Keratinocyte (primary cell): ENCODE measurements at regions not wholly inside any gene's neighbourhood (a gene's known extent, or its start where the extent isn't known, plus 50 kb on each side); places are given as distances from the start of the nearest gene placed in this dataset.

Experiments used
- DNase-seq: peaks from one replicate; pipeline ENCODE4 v3.0.0-alpha.2; 2011; ENCODE audit warnings: low read depth, missing footprints, low spot score
- FAIRE-seq: peaks from 2 replicates; lab custom pipeline; 2011; peaks lifted over from hg19 to GRCh38; lab: Jason Lieb, UNC
- H2AFZ ChIP-seq: 2 replicates; pipeline ENCODE4 v1.6.0; 2012; ENCODE audit warnings: low read length, control low read depth, inconsistent platforms; ENCODE audit not compliant: control insufficient read depth
- H3K27ac ChIP-seq: 2 replicates; pipeline ENCODE4 v1.5.1; 2011; ENCODE audit warnings: low read length; ENCODE audit not compliant: control insufficient read depth, insufficient read depth
- H3K27me3 ChIP-seq: 3 replicates; pipeline ENCODE4 v1.6.0; 2011; ENCODE audit warnings: low read length; ENCODE audit not compliant: control insufficient read depth, insufficient read depth; ENCODE audit errors: extremely low read depth
- H3K36me3 ChIP-seq, 2 experiments: 2 replicates in 1 of 2; 3 replicates in 1 of 2; pipeline ENCODE4 v1.5.1; 2011; ENCODE audit warnings: low read length in 2 of 2, mild to moderate bottlenecking in 1 of 2; ENCODE audit not compliant: control insufficient read depth in 2 of 2, insufficient read depth in 2 of 2; ENCODE audit errors: extremely low read depth in 1 of 2
- H3K4me1 ChIP-seq: 3 replicates; pipeline ENCODE4 v1.5.1; 2011; ENCODE audit warnings: low read length; ENCODE audit not compliant: control insufficient read depth, insufficient read depth; ENCODE audit errors: extremely low read depth
- H3K4me2 ChIP-seq: 3 replicates; pipeline ENCODE4 v1.6.0; 2011; ENCODE audit warnings: low read depth, low read length; ENCODE audit not compliant: control insufficient read depth, insufficient read depth; ENCODE audit errors: extremely low read depth
- H3K4me3 ChIP-seq, 3 experiments: fragments of 200-600 bp in 1 of 3; sonication (generic) in 1 of 3; 2 replicates in 2 of 3; 3 replicates in 1 of 3; pipeline ENCODE4 v1.5.1; 2011 to 2016; ENCODE audit warnings: low read length in 3 of 3, mild to moderate bottlenecking in 3 of 3, control low read depth in 2 of 3, inconsistent platforms in 1 of 3, low read depth in 1 of 3, mixed read lengths in 1 of 3, mixed run types in 1 of 3, moderate library complexity in 1 of 3; ENCODE audit not compliant: control insufficient read depth in 2 of 3, insufficient read depth in 2 of 3; ENCODE audit errors: extremely low read depth in 1 of 3
- H3K79me2 ChIP-seq: 2 replicates; pipeline ENCODE4 v1.6.0; 2012; ENCODE audit warnings: low read length; ENCODE audit not compliant: control insufficient read depth, insufficient read depth
- H3K9ac ChIP-seq: 3 replicates; pipeline ENCODE4 v1.6.0; 2011; ENCODE audit warnings: low read length; ENCODE audit not compliant: control insufficient read depth, insufficient read depth; ENCODE audit errors: extremely low read depth
- H3K9me1 ChIP-seq: 3 replicates; pipeline ENCODE4 v1.6.0; 2011; ENCODE audit warnings: low read length; ENCODE audit not compliant: control insufficient read depth, insufficient read depth; ENCODE audit errors: extremely low read depth
- H3K9me3 ChIP-seq: 2 replicates; pipeline ENCODE4 v1.5.1; 2012; ENCODE audit warnings: low read depth, low read length; ENCODE audit not compliant: control insufficient read depth
- H4K20me1 ChIP-seq: 3 replicates; pipeline ENCODE4 v1.6.0; 2011; ENCODE audit warnings: low read length; ENCODE audit not compliant: control insufficient read depth, insufficient read depth; ENCODE audit errors: extremely low read depth
- CTCF ChIP-seq, 3 experiments: IDR thresholded peaks in 1 of 3; conservative IDR thresholded peaks in 1 of 3; optimal IDR thresholded peaks in 1 of 3; 2 replicates in 2 of 3; 3 replicates in 1 of 3; pipeline versions ENCODE3 to v1.5.1; 2011; ENCODE audit warnings: low read length in 3 of 3, mild to moderate bottlenecking in 3 of 3, moderate library complexity in 2 of 3, control low read depth in 1 of 3, inconsistent platforms in 1 of 3; ENCODE audit not compliant: insufficient read depth in 2 of 3; ENCODE audit errors: extremely low read depth in 1 of 3
- EZH2 ChIP-seq: IDR thresholded peaks from one replicate; pipeline ENCODE4 v1.6.1; 2012; ENCODE audit warnings: inconsistent platforms, mild to moderate bottlenecking, low read length, moderate library complexity
- dilution Hi-C: fragments of 300-500 bp; cut with MboI; formaldehyde crosslinking; loops from one replicate; pipeline ENCODE4 v1.7.0; 2020; ENCODE audit warnings: low sequenced_read_pairs; ENCODE audit not compliant: extremely low pct_ligation_motif_present

- no peak for TF ChIP-seq CTCF (optimal IDR thresholded peaks at IDR 0.05 in 1 of 3, IDR thresholded peaks at IDR 0.05 in 1 of 3, conservative IDR thresholded peaks at IDR 0.05 in 1 of 3; ENCODE audit: extremely low read depth in 1 of 3, insufficient read depth in 2 of 3, low read length in 3 of 3)
- TF ChIP-seq EZH2: no peak
- H3K9me1 ChIP-seq: no peaks in the 10 kb centered on the region
- H3K4me2 ChIP-seq: no peak overlapping the region
- FAIRE-seq (no peak), DNase-seq (no peak)
- no peak overlapping the region for H2AFZ ChIP-seq
- no peaks in the 10 kb centered on the region for H3K27me3 ChIP-seq
- dilution Hi-C loops: no loop called here
- no peaks in the 10 kb centered on the region for H3K9me3 ChIP-seq
- H3K79me2 ChIP-seq: no peaks in the 10 kb centered on the region
- H3K4me3 ChIP-seq: no peak overlapping the region
- H4K20me1 ChIP-seq: no peaks in the 10 kb centered on the region
- H3K27ac ChIP-seq: no peak overlapping the region
- H3K4me1 ChIP-seq: no peaks in the 10 kb centered on the region
- H3K9ac ChIP-seq: no peak overlapping the region
- no peaks in the 10 kb centered on the region for H3K36me3 ChIP-seq
Observed at GRCh38 chr18:56044239-56044638, 456.2 kb upstream of the TCF4 start.

GRCh38 chr18:56043641-56044061, 455.7 kb upstream of the TCF4 start:
- H3K4me1 ChIP-seq: no peaks in the 10 kb centered on the region
- no peaks in the 10 kb centered on the region for H3K9me3 ChIP-seq
- dilution Hi-C loops: no loop called here
- no peaks in the 10 kb centered on the region for H3K79me2 ChIP-seq
- no peak overlapping the region for H3K4me2 ChIP-seq
- TF ChIP-seq CTCF (optimal IDR thresholded peaks at IDR 0.05 in 1 of 3, IDR thresholded peaks at IDR 0.05 in 1 of 3, conservative IDR thresholded peaks at IDR 0.05 in 1 of 3; ENCODE audit: extremely low read depth in 1 of 3, insufficient read depth in 2 of 3, low read length in 3 of 3) (no peak), EZH2 (no peak)
- H2AFZ ChIP-seq: no peak overlapping the region
- no peaks in the 10 kb centered on the region for H3K9me1 ChIP-seq
- H3K4me3 ChIP-seq: no peak overlapping the region
- no peak overlapping the region for H3K27ac ChIP-seq
- FAIRE-seq (no peak), DNase-seq (no peak)
- no peaks in the 10 kb centered on the region for H3K27me3 ChIP-seq
- no peak overlapping the region for H3K9ac ChIP-seq
- no peaks in the 10 kb centered on the region for H4K20me1 ChIP-seq
- H3K36me3 ChIP-seq: no peaks in the 10 kb centered on the region
